ENCODE measurements at regions not wholly inside any gene's neighbourhood (a gene's known extent, or its start where the extent isn't known, plus 50 kb on each side); places are given as distances from the start of the nearest gene placed in this dataset.
A peak's percentile ranks its signal among the peaks of the same experiment; 100 is the strongest.

- BruUV-seq (replicated peaks) = no TSS peak
- no peak overlapping the region for H3K4me2 ChIP-seq (ENCODE audit: insufficient read depth, low read length)
- no peaks in the 10 kb centered on the region for H3K9me1 ChIP-seq (replicated peaks; ENCODE audit: control insufficient read depth, extremely low read depth, insufficient read depth, low read length)
- H3K36me3 ChIP-seq (ENCODE audit: control insufficient read depth in 2 of 2, extremely low read depth in 1 of 2, insufficient read depth in 2 of 2, low read length in 2 of 2) = no peaks in the 10 kb centered on the region
- H3K27me3 ChIP-seq (ENCODE audit: control insufficient read depth in 2 of 2, insufficient read depth in 2 of 2, low read length in 2 of 2) = no peaks in the 10 kb centered on the region
- TF ChIP-seq JUN (IDR thresholded peaks at IDR 0.05; ENCODE audit: borderline replicate concordance, insufficient read depth, insufficient read length, low read depth) (peak; percentile 4), POLR2AphosphoS5 (IDR thresholded peaks at IDR 0.05; ENCODE audit: insufficient read depth, low read depth, low read length) (no peak)
- no peak overlapping the region for H3K27ac ChIP-seq (ENCODE audit: insufficient read depth, low read depth, low read length)
- H2AFZ ChIP-seq (ENCODE audit: low read depth, low read length) = no peak overlapping the region
- ChIA-PET POLR2A (no interaction called here), CTCF (interaction anchor here (2.0 kb wide), 1 partner anchor 15 kb away, joined by 4 read pairs; no protein-coding TSS in a partner anchor)
- no peaks in the 10 kb centered on the region for H3K79me2 ChIP-seq (ENCODE audit: control insufficient read depth, insufficient read depth, low read length)
- no peak overlapping the region for H3K9ac ChIP-seq (replicated peaks; ENCODE audit: extremely low read depth, insufficient read depth, low read length)
- FAIRE-seq (no peak), DNase-seq (ENCODE audit: low read depth, low spot score) (no peak)
- no peaks in the 10 kb centered on the region for H3K9me3 ChIP-seq (replicated peaks; ENCODE audit: control insufficient read depth, insufficient read depth, low read length)
- intact Hi-C loops (cut with micrococcal nuclease) = no loop called here
- H3K4me3 ChIP-seq (replicated peaks in 1 of 3; ENCODE audit: insufficient read depth in 1 of 3, low read depth in 1 of 3, low read length in 3 of 3) = no peak overlapping the region
- no peaks in the 10 kb centered on the region for H4K20me1 ChIP-seq (replicated peaks; ENCODE audit: control insufficient read depth, extremely low read depth, insufficient read depth, low read length)
- dilution Hi-C loops (cut with MboI; ENCODE audit: extremely low pct_ligation_motif_present, low sequenced_read_pairs) = no loop called here
- no peaks in the 10 kb centered on the region for H3K4me1 ChIP-seq (ENCODE audit: control insufficient read depth, extremely low read depth, insufficient read depth, low read length)
These were observed 103.8 kb downstream of the PDGFA start for GRCh38 chr7:415646-416525.

GRCh38 chr7:416761-417624 lies 102.7 kb downstream of the PDGFA start:
- POLR2A ChIA-PET = no interaction called here
- no peak overlapping the region for H3K4me3 ChIP-seq (replicated peaks in 1 of 3; ENCODE audit: insufficient read depth in 1 of 3, low read depth in 1 of 3, low read length in 3 of 3)
- DNase-seq (ENCODE audit: low read depth, low spot score) (no peak), FAIRE-seq (no peak)
- no peaks in the 10 kb centered on the region for H3K27me3 ChIP-seq (ENCODE audit: control insufficient read depth in 2 of 2, insufficient read depth in 2 of 2, low read length in 2 of 2)
- no TSS peak for BruUV-seq (replicated peaks)
- no peaks in the 10 kb centered on the region for H3K36me3 ChIP-seq (ENCODE audit: control insufficient read depth in 2 of 2, extremely low read depth in 1 of 2, insufficient read depth in 2 of 2, low read length in 2 of 2)
- no peaks in the 10 kb centered on the region for H3K4me1 ChIP-seq (ENCODE audit: control insufficient read depth, extremely low read depth, insufficient read depth, low read length)
- intact Hi-C loops (cut with micrococcal nuclease) (no loop called here), dilution Hi-C loops (cut with MboI; ENCODE audit: extremely low pct_ligation_motif_present, low sequenced_read_pairs) (no loop called here)
- no peak overlapping the region for H3K4me2 ChIP-seq (ENCODE audit: insufficient read depth, low read length)
- H4K20me1 ChIP-seq (replicated peaks; ENCODE audit: control insufficient read depth, extremely low read depth, insufficient read depth, low read length) = no peaks in the 10 kb centered on the region
- no peak overlapping the region for H3K9ac ChIP-seq (replicated peaks; ENCODE audit: extremely low read depth, insufficient read depth, low read length)
- CTCF ChIA-PET = interaction anchor here (0.6 to 2.0 kb wide), 2 partner anchors 14 to 34 kb away, joined by 3 to 4 read pairs; no protein-coding TSS in a partner anchor
- TF ChIP-seq FOS (IDR thresholded peaks at IDR 0.05; ENCODE audit: borderline replicate concordance, insufficient read depth, low read length) (no peak), GATA2 (IDR thresholded peaks at IDR 0.05; ENCODE audit: insufficient read depth, insufficient read length, low read depth, low read length) (no peak), JUN (IDR thresholded peaks at IDR 0.05; ENCODE audit: borderline replicate concordance, insufficient read depth, insufficient read length, low read depth) (no peak), EZH2 (IDR thresholded peaks at IDR 0.05; ENCODE audit: borderline replicate concordance, low read depth, low read length, severe bottlenecking) (no peak), MYC (IDR thresholded peaks at IDR 0.05; ENCODE audit: low read depth, low read length) (no peak), POLR2AphosphoS5 (IDR thresholded peaks at IDR 0.05; ENCODE audit: insufficient read depth, low read depth, low read length) (no peak), POLR2A (IDR thresholded peaks at IDR 0.05; ENCODE audit: low read depth, low read length) (no peak)
- TF ChIP-seq, protein P1, sequence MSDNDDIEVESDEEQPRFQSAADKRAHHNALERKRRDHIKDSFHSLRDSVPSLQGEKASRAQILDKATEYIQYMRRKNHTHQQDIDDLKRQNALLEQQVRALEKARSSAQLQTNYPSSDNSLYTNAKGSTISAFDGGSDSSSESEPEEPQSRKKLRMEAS (IDR thresholded peaks at IDR 0.05; ENCODE audit: insufficient read depth, insufficient read length) = no peak
- TF ChIP-seq, protein P2, sequence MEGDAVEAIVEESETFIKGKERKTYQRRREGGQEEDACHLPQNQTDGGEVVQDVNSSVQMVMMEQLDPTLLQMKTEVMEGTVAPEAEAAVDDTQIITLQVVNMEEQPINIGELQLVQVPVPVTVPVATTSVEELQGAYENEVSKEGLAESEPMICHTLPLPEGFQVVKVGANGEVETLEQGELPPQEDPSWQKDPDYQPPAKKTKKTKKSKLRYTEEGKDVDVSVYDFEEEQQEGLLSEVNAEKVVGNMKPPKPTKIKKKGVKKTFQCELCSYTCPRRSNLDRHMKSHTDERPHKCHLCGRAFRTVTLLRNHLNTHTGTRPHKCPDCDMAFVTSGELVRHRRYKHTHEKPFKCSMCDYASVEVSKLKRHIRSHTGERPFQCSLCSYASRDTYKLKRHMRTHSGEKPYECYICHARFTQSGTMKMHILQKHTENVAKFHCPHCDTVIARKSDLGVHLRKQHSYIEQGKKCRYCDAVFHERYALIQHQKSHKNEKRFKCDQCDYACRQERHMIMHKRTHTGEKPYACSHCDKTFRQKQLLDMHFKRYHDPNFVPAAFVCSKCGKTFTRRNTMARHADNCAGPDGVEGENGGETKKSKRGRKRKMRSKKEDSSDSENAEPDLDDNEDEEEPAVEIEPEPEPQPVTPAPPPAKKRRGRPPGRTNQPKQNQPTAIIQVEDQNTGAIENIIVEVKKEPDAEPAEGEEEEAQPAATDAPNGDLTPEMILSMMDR (IDR thresholded peaks at IDR 0.05; ENCODE audit: extremely low read depth in 1 of 2, insufficient read depth in 1 of 2, low read depth in 1 of 2, low read length in 2 of 2) = no peak
- H3K79me2 ChIP-seq (ENCODE audit: control insufficient read depth, insufficient read depth, low read length) = no peaks in the 10 kb centered on the region
- H3K27ac ChIP-seq (ENCODE audit: insufficient read depth, low read depth, low read length) = no peak overlapping the region
- H2AFZ ChIP-seq (ENCODE audit: low read depth, low read length) = no peak overlapping the region
- no peaks in the 10 kb centered on the region for H3K9me1 ChIP-seq (replicated peaks; ENCODE audit: control insufficient read depth, extremely low read depth, insufficient read depth, low read length)
- no peaks in the 10 kb centered on the region for H3K9me3 ChIP-seq (replicated peaks; ENCODE audit: control insufficient read depth, insufficient read depth, low read length)

Measured in endothelial cell of umbilical vein (primary cell).